ENCODE measurements at regions not wholly inside any gene's neighbourhood (a gene's known extent, or its start where the extent isn't known, plus 50 kb on each side); places are given as distances from the start of the nearest gene placed in this dataset.
A peak's percentile ranks its signal among the peaks of the same experiment; 100 is the strongest.

- Histone ChIP-seq H2BK12ac (ENCODE audit: insufficient read length, low read depth, low read length) (no peak overlapping the region), H4K91ac (ENCODE audit: insufficient read length, low read depth, low read length) (no peak overlapping the region), H3K27me3 (ENCODE audit: insufficient read depth, low read length) (no peaks in the 10 kb centered on the region), H2BK5ac (ENCODE audit: insufficient read length, low read length) (no peak overlapping the region), H4K5ac (ENCODE audit: insufficient read length, low read depth, low read length) (no peak overlapping the region), H4K20me1 (ENCODE audit: control insufficient read depth, insufficient read depth, insufficient read length) (no peaks in the 10 kb centered on the region), H4K8ac (replicated peaks; ENCODE audit: insufficient read length, low read depth, low read length) (no peak overlapping the region), H3K4me2 (ENCODE audit: insufficient read depth, insufficient read length, low read length) (no peak overlapping the region), H3K18ac (ENCODE audit: insufficient read length, low read depth, low read length) (no peak overlapping the region), H3T11ph (ENCODE audit: low read length) (no peak overlapping the region), H3K79me2 (ENCODE audit: insufficient read depth, low read length) (no peaks in the 10 kb centered on the region), H3K23ac (ENCODE audit: insufficient read length, low read depth, low read length) (no peak overlapping the region), H3K23me2 (ENCODE audit: insufficient read length, low read depth, low read length, poor library complexity, severe bottlenecking) (no peaks in the 10 kb centered on the region), H3K79me1 (ENCODE audit: insufficient read depth, low read depth, low read length, poor library complexity, severe bottlenecking) (no peaks in the 10 kb centered on the region), H3K9ac (ENCODE audit: extremely low read depth, insufficient read length, low read length) (no peak overlapping the region), H3K4me1 (ENCODE audit: insufficient read depth, low read length) (no peaks in the 10 kb centered on the region), H2AK5ac (ENCODE audit: insufficient read length, low read length) (no peak overlapping the region), H2BK15ac (ENCODE audit: low read depth, low read length) (no peak overlapping the region), H3K9me3 (ENCODE audit: control insufficient read depth, low read depth, low read length) (no peaks in the 10 kb centered on the region), H3K27ac (ENCODE audit: insufficient read length, low read depth, low read length) (no peak overlapping the region), H2BK20ac (ENCODE audit: low read depth, low read length, poor library complexity, severe bottlenecking) (no peak overlapping the region), H3K56ac (ENCODE audit: insufficient read length, low read depth, low read length) (no peak overlapping the region), H3K14ac (ENCODE audit: insufficient read depth, low read length) (no peak overlapping the region), H2AFZ (ENCODE audit: low read length) (no peak overlapping the region), H2BK120ac (ENCODE audit: low read depth, low read length, poor library complexity, severe bottlenecking) (no peak overlapping the region), H3K4ac (ENCODE audit: low read depth, low read length) (no peak overlapping the region)
- no CpG with 5 or more reads among the region's 2 CpGs for WGBS (ENCODE audit: extremely low coverage, insufficient read length, low lambda C conversion rate)
- no peaks in the 10 kb centered on the region; the same call in 1 of the 2 replicates for H3K27me3 Mint-ChIP-seq (ENCODE audit: low read depth)
- H3K9me3 Mint-ChIP-seq: no peaks in the 10 kb centered on the region
- H3K4me1 Mint-ChIP-seq: peaks cover 15 to 18% of the 10 kb centered on the region in 2 experiments
- DNase-seq: peak; percentile 74
- H3K27ac Mint-ChIP-seq: peak overlapping the region in 1 of 3 experiments; percentile 35; a peak in 1 of 7 replicates
- peak; percentile 69 for TF ChIP-seq CTCF (conservative IDR thresholded peaks at IDR 0.05)
- peaks cover 0 to 2% (median 0%) of the 10 kb centered on the region in 3 experiments; a peak in 2 of 7 replicates for H3K36me3 Mint-ChIP-seq (ENCODE audit: insufficient read depth in 1 of 3, low read depth in 3 of 3)
- no peak overlapping the region for H3K4me3 Mint-ChIP-seq
These were observed 402.1 kb downstream of the EPHA7 start for GRCh38 chr6:93017213-93017612.

All from H9 (cell line).